Esophagus muscularis mucosa (tissue), 4 donors: ENCODE measurements at regions not wholly inside any gene's neighbourhood (a gene's known extent, or its start where the extent isn't known, plus 50 kb on each side); places are given as distances from the start of the nearest gene placed in this dataset.

Source experiments
- EP300 ChIP-seq: sonication (generic); formaldehyde crosslinking; IDR thresholded peaks from one replicate; pipeline ENCODE4 v1.6.1; 2017; ENCODE audit warnings: antibody characterized with exemption
- POLR2A ChIP-seq: fragments of 450-650 bp; IDR thresholded peaks from one replicate; pipeline ENCODE4 v1.6.1; 2017; ENCODE audit warnings: antibody characterized with exemption, moderate library complexity, mild to moderate bottlenecking, low read depth
- TF ChIP-seq, protein P1 (sequence below), 3 experiments: fragments of 200-600 bp in 2 of 3; fragments of 450-650 bp in 1 of 3; sonication (generic) in 2 of 3; IDR thresholded peaks; one replicate each; pipeline ENCODE4 v1.5.1; 2017 to 2019; ENCODE audit warnings: antibody characterized with exemption in 3 of 3, mild to moderate bottlenecking in 2 of 3, moderate library complexity in 1 of 3

DNA sequence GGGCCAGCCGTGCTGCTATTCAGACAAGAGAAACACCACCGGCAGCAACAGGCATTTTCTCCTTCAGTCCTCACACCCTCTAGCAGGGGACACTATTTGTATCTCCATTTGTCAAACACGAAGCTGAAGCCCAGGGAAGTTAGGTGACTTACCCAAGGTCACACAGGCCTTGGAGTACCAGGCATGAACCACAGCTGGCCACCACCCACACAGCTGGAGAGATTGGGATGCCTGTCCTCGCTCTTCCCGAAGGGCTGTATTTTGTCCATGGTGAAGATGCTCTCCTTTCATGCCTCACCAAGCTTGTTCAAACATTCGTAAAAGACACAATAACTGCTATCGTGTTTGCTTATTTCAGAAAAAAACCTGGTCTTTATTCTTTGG is 182.7 kb downstream of the INHBB start:
- TF ChIP-seq, protein P1, sequence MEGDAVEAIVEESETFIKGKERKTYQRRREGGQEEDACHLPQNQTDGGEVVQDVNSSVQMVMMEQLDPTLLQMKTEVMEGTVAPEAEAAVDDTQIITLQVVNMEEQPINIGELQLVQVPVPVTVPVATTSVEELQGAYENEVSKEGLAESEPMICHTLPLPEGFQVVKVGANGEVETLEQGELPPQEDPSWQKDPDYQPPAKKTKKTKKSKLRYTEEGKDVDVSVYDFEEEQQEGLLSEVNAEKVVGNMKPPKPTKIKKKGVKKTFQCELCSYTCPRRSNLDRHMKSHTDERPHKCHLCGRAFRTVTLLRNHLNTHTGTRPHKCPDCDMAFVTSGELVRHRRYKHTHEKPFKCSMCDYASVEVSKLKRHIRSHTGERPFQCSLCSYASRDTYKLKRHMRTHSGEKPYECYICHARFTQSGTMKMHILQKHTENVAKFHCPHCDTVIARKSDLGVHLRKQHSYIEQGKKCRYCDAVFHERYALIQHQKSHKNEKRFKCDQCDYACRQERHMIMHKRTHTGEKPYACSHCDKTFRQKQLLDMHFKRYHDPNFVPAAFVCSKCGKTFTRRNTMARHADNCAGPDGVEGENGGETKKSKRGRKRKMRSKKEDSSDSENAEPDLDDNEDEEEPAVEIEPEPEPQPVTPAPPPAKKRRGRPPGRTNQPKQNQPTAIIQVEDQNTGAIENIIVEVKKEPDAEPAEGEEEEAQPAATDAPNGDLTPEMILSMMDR (IDR thresholded peaks at IDR 0.05) = no peak
- no peak for TF ChIP-seq EP300
- TF ChIP-seq POLR2A = no peak
